NB4 (cell line): ENCODE measurements at regions not wholly inside any gene's neighbourhood (a gene's known extent, or its start where the extent isn't known, plus 50 kb on each side); places are given as distances from the start of the nearest gene placed in this dataset.

Experiments
- CTCF ChIP-seq: IDR thresholded peaks from one replicate; pipeline ENCODE4 v1.5.1; 2012; ENCODE audit warnings: low read depth, low read length
- MAX ChIP-seq: IDR thresholded peaks from 2 replicates; pipeline ENCODE4 v1.6.1; 2011; ENCODE audit warnings: low read depth, low read length
- MYC ChIP-seq: IDR thresholded peaks from 2 replicates; pipeline ENCODE4 v1.6.1; 2011; ENCODE audit warnings: low read depth, low read length
- POLR2A ChIP-seq: IDR thresholded peaks from 2 replicates; pipeline ENCODE4 v1.6.1; 2011; ENCODE audit warnings: mild to moderate bottlenecking; ENCODE audit not compliant: insufficient read length; ENCODE audit errors: extremely low read depth

- TF ChIP-seq MYC (no peak), POLR2A (no peak), CTCF (no peak), MAX (no peak)
Measured at GRCh38 chr11:103648054-103648453, 388.4 kb upstream of the DDI1 start.
